ENCODE measurements at regions not wholly inside any gene's neighbourhood (a gene's known extent, or its start where the extent isn't known, plus 50 kb on each side); places are given as distances from the start of the nearest gene placed in this dataset.

DNA sequence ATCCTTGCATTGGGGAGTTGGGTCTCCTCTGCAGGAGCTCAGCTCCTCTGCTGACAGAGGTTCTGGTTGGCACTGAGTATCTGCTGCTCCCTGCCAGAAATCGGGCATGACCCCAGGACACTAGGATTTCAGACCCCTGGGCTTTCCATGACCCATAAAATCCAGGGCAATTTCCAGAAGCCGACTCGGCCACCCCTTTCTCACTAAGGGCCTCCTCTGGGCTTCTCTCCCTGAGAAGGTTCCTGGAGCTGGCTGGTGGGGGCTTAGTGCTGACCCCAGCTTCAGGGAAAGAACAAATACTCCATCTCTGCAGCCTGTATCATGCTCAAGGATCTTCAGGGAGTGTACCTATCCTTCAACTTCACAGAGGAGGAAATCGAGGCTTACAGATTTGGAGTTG is 603.4 kb downstream of the PTPRU start:
- TF ChIP-seq POLR2A (IDR thresholded peaks at IDR 0.05) (no peak), POLR2AphosphoS5 (IDR thresholded peaks at IDR 0.05) (no peak), EP300 (IDR thresholded peaks at IDR 0.05) (no peak)
- TF ChIP-seq, protein P1, sequence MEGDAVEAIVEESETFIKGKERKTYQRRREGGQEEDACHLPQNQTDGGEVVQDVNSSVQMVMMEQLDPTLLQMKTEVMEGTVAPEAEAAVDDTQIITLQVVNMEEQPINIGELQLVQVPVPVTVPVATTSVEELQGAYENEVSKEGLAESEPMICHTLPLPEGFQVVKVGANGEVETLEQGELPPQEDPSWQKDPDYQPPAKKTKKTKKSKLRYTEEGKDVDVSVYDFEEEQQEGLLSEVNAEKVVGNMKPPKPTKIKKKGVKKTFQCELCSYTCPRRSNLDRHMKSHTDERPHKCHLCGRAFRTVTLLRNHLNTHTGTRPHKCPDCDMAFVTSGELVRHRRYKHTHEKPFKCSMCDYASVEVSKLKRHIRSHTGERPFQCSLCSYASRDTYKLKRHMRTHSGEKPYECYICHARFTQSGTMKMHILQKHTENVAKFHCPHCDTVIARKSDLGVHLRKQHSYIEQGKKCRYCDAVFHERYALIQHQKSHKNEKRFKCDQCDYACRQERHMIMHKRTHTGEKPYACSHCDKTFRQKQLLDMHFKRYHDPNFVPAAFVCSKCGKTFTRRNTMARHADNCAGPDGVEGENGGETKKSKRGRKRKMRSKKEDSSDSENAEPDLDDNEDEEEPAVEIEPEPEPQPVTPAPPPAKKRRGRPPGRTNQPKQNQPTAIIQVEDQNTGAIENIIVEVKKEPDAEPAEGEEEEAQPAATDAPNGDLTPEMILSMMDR (IDR thresholded peaks at IDR 0.05): no peak
